ES-I3 (cell line): ENCODE measurements at regions not wholly inside any gene's neighbourhood (a gene's known extent, or its start where the extent isn't known, plus 50 kb on each side); places are given as distances from the start of the nearest gene placed in this dataset.

Experiments used
- H3K36me3 ChIP-seq: 2 replicates; pipeline ENCODE4 v1.6.1; 2013; ENCODE audit warnings: mild to moderate bottlenecking, low read length, control low read depth, moderate library complexity; ENCODE audit not compliant: insufficient read depth
- H3K4me1 ChIP-seq: 2 replicates; pipeline ENCODE4 v1.6.1; 2013; ENCODE audit warnings: mild to moderate bottlenecking, control low read depth, low read length; ENCODE audit not compliant: insufficient read depth
- H3K9ac ChIP-seq: 2 replicates; pipeline ENCODE4 v1.6.1; 2013; ENCODE audit warnings: low read depth, mild to moderate bottlenecking, low read length, moderate library complexity
- H3K9me3 ChIP-seq: 2 replicates; pipeline ENCODE4 v1.6.1; 2013; ENCODE audit warnings: mild to moderate bottlenecking, low read length, moderate library complexity; ENCODE audit not compliant: control insufficient read depth, insufficient read depth

DNA sequence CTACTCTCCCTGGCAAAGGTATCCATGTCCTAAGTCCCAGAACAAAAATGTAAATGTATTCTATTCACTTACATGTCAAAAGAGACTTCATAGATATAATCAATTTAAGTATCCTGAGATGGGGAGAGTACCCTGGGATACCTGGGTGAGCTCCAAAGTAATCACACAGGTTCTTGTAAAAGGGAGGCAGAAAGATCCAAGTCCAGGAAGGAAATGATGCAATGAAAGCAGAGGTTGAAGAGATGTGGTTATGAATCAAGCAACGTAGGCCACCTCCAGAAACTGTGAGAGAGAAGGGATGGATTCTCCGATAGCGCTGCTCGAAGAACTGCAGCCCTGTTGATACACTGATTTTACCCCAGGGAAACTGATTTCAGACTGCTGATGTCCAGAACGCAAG, 93.9 kb upstream of the VGLL3 start:
- Histone ChIP-seq H3K4me1 (no peaks in the 10 kb centered on the region), H3K9ac (no peak overlapping the region), H3K9me3 (no peaks in the 10 kb centered on the region), H3K36me3 (no peaks in the 10 kb centered on the region)

DNA sequence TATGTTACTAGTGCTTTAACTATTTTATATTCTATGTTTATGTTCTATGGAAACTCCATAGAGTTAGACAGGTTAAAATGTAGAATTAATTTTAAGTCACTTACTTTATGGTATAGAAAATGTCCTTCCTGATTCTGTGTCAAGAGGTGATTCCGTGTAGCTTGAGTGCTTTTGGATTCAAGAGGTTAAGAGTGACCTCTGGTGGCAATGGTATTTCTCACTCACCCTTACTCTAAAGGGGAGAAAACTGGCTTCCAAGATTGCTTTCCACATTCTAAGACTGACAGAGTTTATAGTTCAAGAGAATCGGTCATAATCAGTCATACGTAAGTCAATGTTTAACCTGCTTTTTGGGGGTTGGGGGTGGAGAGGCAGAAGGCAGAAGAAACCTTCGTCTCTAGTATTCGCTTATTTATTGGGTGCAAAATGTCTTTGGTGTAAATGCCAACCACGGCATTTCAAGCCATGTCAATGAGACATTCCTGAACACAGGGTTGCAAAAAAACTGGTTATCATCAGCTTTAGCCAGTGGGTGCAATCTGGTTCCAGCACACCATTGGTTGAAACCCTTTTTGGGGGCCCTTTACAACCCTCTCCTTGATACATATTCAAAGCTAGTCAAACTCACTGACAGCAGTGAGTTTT, 92.0 kb upstream of the VGLL3 start:
- Histone ChIP-seq H3K4me1 (no peaks in the 10 kb centered on the region), H3K9me3 (no peaks in the 10 kb centered on the region), H3K36me3 (no peaks in the 10 kb centered on the region), H3K9ac (no peak overlapping the region)

DNA sequence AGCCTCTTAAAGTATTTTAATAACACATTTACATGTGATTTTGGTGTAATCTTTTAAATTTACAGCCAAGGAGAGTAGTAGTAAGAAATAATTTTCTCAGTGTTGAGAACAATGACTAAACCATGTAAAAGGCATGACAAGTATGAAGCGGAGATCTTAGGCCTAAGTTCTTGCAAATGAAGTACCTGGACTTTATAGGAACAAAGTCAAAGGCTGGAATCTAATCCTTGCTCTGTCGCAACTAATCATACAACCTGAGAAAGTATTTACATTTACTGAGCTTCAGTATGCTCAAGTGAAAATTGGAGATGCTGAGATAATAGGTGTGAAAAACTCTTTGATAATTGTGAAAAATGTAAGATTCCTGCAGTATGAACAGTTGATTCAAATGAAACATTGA, 86.4 kb upstream of the VGLL3 start:
- Histone ChIP-seq H3K9me3 (no peaks in the 10 kb centered on the region), H3K9ac (no peak overlapping the region), H3K36me3 (no peaks in the 10 kb centered on the region), H3K4me1 (no peaks in the 10 kb centered on the region)

GRCh38 chr3:87076946-87077345, 86.0 kb upstream of the VGLL3 start:
- Histone ChIP-seq H3K4me1 (no peaks in the 10 kb centered on the region), H3K36me3 (no peaks in the 10 kb centered on the region), H3K9me3 (no peaks in the 10 kb centered on the region), H3K9ac (no peak overlapping the region)

- Histone ChIP-seq H3K9ac (no peak overlapping the region), H3K36me3 (no peaks in the 10 kb centered on the region), H3K4me1 (no peaks in the 10 kb centered on the region), H3K9me3 (no peaks in the 10 kb centered on the region)
Measured at GRCh38 chr3:87073496-87074145, 82.7 kb upstream of the VGLL3 start.

DNA sequence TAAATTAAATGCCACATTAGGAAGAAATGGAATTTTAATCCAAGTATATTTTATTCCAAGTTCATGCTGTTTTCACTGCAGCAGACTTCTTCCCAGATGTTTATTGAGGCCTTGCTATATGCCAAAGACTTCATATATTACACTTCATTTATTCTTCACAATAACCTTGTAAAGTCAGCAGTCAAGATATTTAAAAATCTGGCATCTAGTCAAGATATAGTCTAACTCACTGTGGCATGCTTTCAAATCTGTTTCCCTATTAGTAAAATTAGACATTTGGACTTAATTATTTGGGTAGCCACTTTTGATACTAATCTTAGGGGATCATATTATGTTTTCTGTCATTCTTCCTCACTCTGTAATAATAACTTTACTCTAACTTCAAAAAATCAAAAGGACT, 81.5 kb upstream of the VGLL3 start:
- Histone ChIP-seq H3K4me1 (no peaks in the 10 kb centered on the region), H3K9me3 (no peaks in the 10 kb centered on the region), H3K9ac (no peak overlapping the region), H3K36me3 (no peaks in the 10 kb centered on the region)

DNA sequence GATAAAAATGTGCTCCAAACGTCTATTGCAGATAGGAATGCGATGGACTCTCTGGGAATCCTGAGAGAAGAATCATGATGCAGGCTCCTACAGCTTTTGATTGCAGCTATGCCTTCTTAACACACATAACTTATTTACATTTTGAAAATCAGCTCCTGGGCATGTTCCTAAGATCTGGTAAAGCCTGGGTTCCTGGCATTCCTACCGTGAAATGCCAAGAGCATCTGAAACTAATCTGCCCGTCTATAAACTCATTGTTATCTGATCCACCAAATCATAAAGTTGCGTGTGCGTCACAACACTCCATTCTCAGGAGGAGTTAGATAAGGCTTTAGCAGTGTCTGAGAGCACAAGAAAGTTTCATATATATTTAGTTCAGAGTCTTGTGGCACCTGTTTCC, 79.0 kb upstream of the VGLL3 start:
- Histone ChIP-seq H3K4me1 (no peaks in the 10 kb centered on the region), H3K9ac (no peak overlapping the region), H3K9me3 (no peaks in the 10 kb centered on the region), H3K36me3 (no peaks in the 10 kb centered on the region)

DNA sequence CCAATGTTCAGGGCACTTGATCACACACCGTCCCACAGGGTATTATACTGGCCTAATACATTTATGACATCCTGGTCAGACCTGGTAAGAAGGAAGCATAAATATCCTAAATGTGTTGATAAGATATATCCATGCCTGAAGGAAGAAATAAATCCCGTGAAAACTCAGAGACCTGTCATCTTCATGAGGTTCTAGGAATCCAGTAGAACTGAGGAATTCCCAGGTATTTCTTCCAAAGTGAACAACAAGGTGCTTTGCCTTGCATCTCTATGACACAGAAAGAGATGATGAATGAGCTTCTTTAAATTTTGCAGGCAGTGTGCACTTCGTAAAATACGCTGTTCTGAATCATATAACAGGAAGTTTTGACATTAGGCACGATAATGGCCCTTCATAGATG, 78.1 kb upstream of the VGLL3 start:
- H3K9ac ChIP-seq = no peak overlapping the region
- H3K36me3 ChIP-seq = no peaks in the 10 kb centered on the region
- no peaks in the 10 kb centered on the region for H3K9me3 ChIP-seq
- no peaks in the 10 kb centered on the region for H3K4me1 ChIP-seq

- Histone ChIP-seq H3K9ac (no peak overlapping the region), H3K4me1 (no peaks in the 10 kb centered on the region), H3K36me3 (no peaks in the 10 kb centered on the region), H3K9me3 (no peaks in the 10 kb centered on the region)
Measured at GRCh38 chr3:87062685-87063084, 71.7 kb upstream of the VGLL3 start.

DNA sequence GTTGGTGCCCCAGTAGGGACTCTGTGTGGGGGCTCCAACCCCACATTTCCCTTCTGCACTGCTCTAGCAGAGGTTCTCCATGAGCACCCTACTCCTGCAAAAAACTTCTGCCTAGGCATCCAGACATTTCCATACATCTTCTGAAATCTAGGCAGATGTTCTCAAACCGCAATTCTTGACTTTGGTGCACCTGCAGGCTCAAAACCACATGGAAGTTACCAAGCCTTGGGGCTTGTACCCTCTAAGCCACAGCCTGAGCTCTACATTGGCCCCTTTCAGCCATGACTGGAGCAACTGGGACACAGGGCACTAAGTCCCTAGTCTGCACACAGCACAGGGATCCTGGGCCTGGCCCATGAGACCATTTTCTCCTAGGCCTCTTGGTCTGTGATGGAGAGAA, 66.5 kb upstream of the VGLL3 start:
- Histone ChIP-seq H3K36me3 (no peaks in the 10 kb centered on the region), H3K4me1 (no peaks in the 10 kb centered on the region), H3K9ac (no peak overlapping the region), H3K9me3 (no peaks in the 10 kb centered on the region)

DNA sequence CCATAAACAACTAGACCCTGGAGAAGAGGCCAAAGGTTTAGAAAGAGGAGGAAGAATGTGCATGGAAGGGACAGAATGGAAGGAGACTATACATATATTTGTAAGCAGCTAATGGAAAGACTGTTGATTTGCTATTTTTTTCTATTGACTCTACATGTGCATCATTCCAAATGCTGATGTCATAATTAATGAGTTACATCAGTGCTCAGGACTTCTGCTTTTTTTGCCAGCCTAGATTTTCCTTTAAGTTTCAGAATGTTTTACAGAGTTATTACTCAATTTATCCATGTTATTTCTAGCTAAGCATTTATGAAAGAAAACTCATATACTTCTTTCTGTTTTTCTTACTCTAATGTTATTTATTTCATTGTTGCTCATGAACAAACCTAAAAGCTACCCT, 62.6 kb upstream of the VGLL3 start:
- H3K4me1 ChIP-seq = no peaks in the 10 kb centered on the region
- no peaks in the 10 kb centered on the region for H3K9me3 ChIP-seq
- no peak overlapping the region for H3K9ac ChIP-seq
- H3K36me3 ChIP-seq = no peaks in the 10 kb centered on the region

GRCh38 chr3:87052499-87053260, 61.7 kb upstream of the VGLL3 start:
- Histone ChIP-seq H3K36me3 (no peaks in the 10 kb centered on the region), H3K9ac (no peak overlapping the region; the same call in 1 of the 2 replicates), H3K4me1 (no peaks in the 10 kb centered on the region), H3K9me3 (no peaks in the 10 kb centered on the region)

- H3K9me3 ChIP-seq = no peaks in the 10 kb centered on the region
- H3K36me3 ChIP-seq = no peaks in the 10 kb centered on the region
- no peak overlapping the region for H3K9ac ChIP-seq
- H3K4me1 ChIP-seq = no peaks in the 10 kb centered on the region
Measured at GRCh38 chr3:87047852-87048251, 56.9 kb upstream of the VGLL3 start.

GRCh38 chr3:87046241-87046640, 55.3 kb upstream of the VGLL3 start:
- Histone ChIP-seq H3K9ac (no peak overlapping the region), H3K9me3 (no peaks in the 10 kb centered on the region), H3K4me1 (no peaks in the 10 kb centered on the region), H3K36me3 (no peaks in the 10 kb centered on the region)

DNA sequence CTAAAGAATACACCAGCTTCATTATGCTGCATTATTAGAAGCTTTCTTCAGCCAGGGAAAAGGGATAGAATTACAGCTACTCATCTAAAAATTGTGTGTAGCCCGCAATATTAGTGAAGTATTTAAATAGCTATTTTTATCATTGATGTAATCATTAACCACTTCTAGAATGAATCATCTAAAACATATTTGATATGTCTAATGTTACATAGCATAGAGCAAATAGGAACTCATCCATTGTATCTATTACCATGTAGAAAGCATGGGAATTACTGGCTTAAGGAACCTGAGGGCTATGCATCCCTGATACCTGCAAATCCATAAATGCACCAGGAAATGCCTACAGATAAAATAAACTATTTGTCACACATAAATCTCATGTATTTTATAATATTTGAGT, 54.5 kb upstream of the VGLL3 start:
- H3K9ac ChIP-seq = no peak overlapping the region
- H3K9me3 ChIP-seq = no peaks in the 10 kb centered on the region
- H3K4me1 ChIP-seq = no peaks in the 10 kb centered on the region
- H3K36me3 ChIP-seq = no peaks in the 10 kb centered on the region
